GM18868 (cell line): ENCODE measurements at regions not wholly inside any gene's neighbourhood (a gene's known extent, or its start where the extent isn't known, plus 50 kb on each side); places are given as distances from the start of the nearest gene placed in this dataset.

ENCODE experiments used
- ATAC-seq: cut with Tn5 transposase; IDR thresholded peaks from one replicate; pipeline ENCODE4 v1.9.1; 2021; ENCODE audit warnings: mild to moderate bottlenecking, moderate library complexity; ENCODE audit not compliant: unreplicated experiment

- ATAC-seq = no peak
These were observed 211.6 kb downstream of the TRIB2 start for GRCh38 chr2:12928197-12928774.

GRCh38 chr2:12928775-12929401, 212.2 kb downstream of the TRIB2 start:
- no peak for ATAC-seq

GRCh38 chr2:12929758-12930157, 213.0 kb downstream of the TRIB2 start:
- ATAC-seq = no peak

- ATAC-seq = no peak
These were observed 213.7 kb downstream of the TRIB2 start for GRCh38 chr2:12930391-12930790.

GRCh38 chr2:12931186-12931844, 214.6 kb downstream of the TRIB2 start:
- ATAC-seq = peak; percentile 70

GRCh38 chr2:12932192-12932591, 215.5 kb downstream of the TRIB2 start:
- no peak for ATAC-seq

GRCh38 chr2:12934146-12934756, 217.5 kb downstream of the TRIB2 start:
- ATAC-seq = no peak

- ATAC-seq = no peak
These were observed 218.5 kb downstream of the TRIB2 start for GRCh38 chr2:12935222-12935621.

GRCh38 chr2:12935796-12936195, 219.1 kb downstream of the TRIB2 start:
- ATAC-seq = no peak

- no peak for ATAC-seq
These were observed 224.5 kb downstream of the TRIB2 start for GRCh38 chr2:12941203-12941602.

GRCh38 chr2:12948231-12948960, 231.7 kb downstream of the TRIB2 start:
- no peak for ATAC-seq

- peak; percentile 95 for ATAC-seq
These were observed 232.2 kb downstream of the TRIB2 start for GRCh38 chr2:12948961-12949353.

- no peak for ATAC-seq
These were observed 232.7 kb downstream of the TRIB2 start for GRCh38 chr2:12949406-12949805.

GRCh38 chr2:12950174-12950573, 233.4 kb downstream of the TRIB2 start:
- ATAC-seq = no peak

GRCh38 chr2:12950957-12951656, 234.4 kb downstream of the TRIB2 start:
- ATAC-seq = no peak

GRCh38 chr2:12951657-12951973, 234.9 kb downstream of the TRIB2 start:
- ATAC-seq = no peak

- no peak for ATAC-seq
These were observed 236.9 kb downstream of the TRIB2 start for GRCh38 chr2:12953596-12953995.

GRCh38 chr2:12955864-12956263, 239.1 kb downstream of the TRIB2 start:
- no peak for ATAC-seq

GRCh38 chr2:12957251-12957650, 240.5 kb downstream of the TRIB2 start:
- no peak for ATAC-seq

GRCh38 chr2:12959935-12960334, 243.2 kb downstream of the TRIB2 start:
- no peak for ATAC-seq

- no peak for ATAC-seq
These were observed 243.9 kb downstream of the TRIB2 start for GRCh38 chr2:12960671-12961070.
